ENCODE measurements at regions not wholly inside any gene's neighbourhood (a gene's known extent, or its start where the extent isn't known, plus 50 kb on each side); places are given as distances from the start of the nearest gene placed in this dataset.

- no peak for TF ChIP-seq MYC (IDR thresholded peaks at IDR 0.05; ENCODE audit: borderline replicate concordance, low read length)
- TF ChIP-seq RAD21 (conservative IDR thresholded peaks at IDR 0.05 in 1 of 2, IDR thresholded peaks at IDR 0.05 in 1 of 2), result no peak
- TF ChIP-seq ELK1 (IDR thresholded peaks at IDR 0.05; ENCODE audit: low read depth, low read length), result no peak
- TF ChIP-seq BHLHE40 (IDR thresholded peaks at IDR 0.05; ENCODE audit: low read depth, low read length), result no peak
- no peak for TF ChIP-seq ESRRA (IDR thresholded peaks at IDR 0.05; ENCODE audit: borderline replicate concordance, low read length)
- no peak for TF ChIP-seq CBX2 (IDR thresholded peaks at IDR 0.05; ENCODE audit: borderline replicate concordance, low read depth)
- TF ChIP-seq NPAS2 (CRISPR knock-in tag; IDR thresholded peaks at IDR 0.05; ENCODE audit: borderline replicate concordance), result no peak
- TF ChIP-seq GATA3 (IDR thresholded peaks at IDR 0.05; ENCODE audit: borderline replicate concordance), result no peak
- no peak for TF ChIP-seq HMGXB4 (CRISPR knock-in tag; IDR thresholded peaks at IDR 0.05; ENCODE audit: borderline replicate concordance)
- no peak for TF ChIP-seq MAX (IDR thresholded peaks at IDR 0.05)
- TF ChIP-seq NFE2L2 (conservative IDR thresholded peaks at IDR 0.05; ENCODE audit: low read length), result no peak
- no peak for TF ChIP-seq SREBF2 (IDR thresholded peaks at IDR 0.05)
- TF ChIP-seq ZC3H11A (IDR thresholded peaks at IDR 0.05), result no peak
- no peak for TF ChIP-seq KDM5A (IDR thresholded peaks at IDR 0.05)
- no peak for TF ChIP-seq HEYL (CRISPR knock-in tag; IDR thresholded peaks at IDR 0.05)
- TF ChIP-seq RNF2 (IDR thresholded peaks at IDR 0.05; ENCODE audit: borderline replicate concordance, low read depth), result no peak
- Histone ChIP-seq H3K4me2 (no peak overlapping the region), H3K9me3 (peaks cover 3% of the 10 kb centered on the region; the same call in 2 of the 3 replicates), H3K4me1 (no peaks in the 10 kb centered on the region), H3K4me3 (no peak overlapping the region), H3K27ac (no peak overlapping the region)
- ChIA-PET CTCF (no interaction called here), POLR2A (no interaction called here)
- ATAC-seq, result no peak
- FAIRE-seq, result no peak
- DNase-seq (ENCODE audit: low read depth in 1 of 2, low spot score in 1 of 2), result no peak
Measured at GRCh38 chr10:61248013-61248412, 205.2 kb downstream of the TMEM26 start.

- no peak for TF ChIP-seq KDM1A (IDR thresholded peaks at IDR 0.05; ENCODE audit: low read depth)
- no peak for TF ChIP-seq GATA3 (IDR thresholded peaks at IDR 0.05; ENCODE audit: borderline replicate concordance)
- TF ChIP-seq PHF8 (IDR thresholded peaks at IDR 0.05; ENCODE audit: borderline replicate concordance, low read depth), result no peak
- TF ChIP-seq CEBPB (IDR thresholded peaks at IDR 0.05), result no peak
- no peak for TF ChIP-seq FOSB (CRISPR knock-in tag; IDR thresholded peaks at IDR 0.05)
- no peak for TF ChIP-seq EHMT2 (IDR thresholded peaks at IDR 0.05; ENCODE audit: low read depth)
- TF ChIP-seq ZFP36 (IDR thresholded peaks at IDR 0.05; ENCODE audit: borderline replicate concordance, partially characterized antibody), result no peak
- TF ChIP-seq TFCP2L1 (CRISPR knock-in tag; IDR thresholded peaks at IDR 0.05), result no peak
- no peak for TF ChIP-seq CTCF (IDR thresholded peaks at IDR 0.05)
- TF ChIP-seq JUNB (IDR thresholded peaks at IDR 0.05), result no peak
- TF ChIP-seq CHD2 (IDR thresholded peaks at IDR 0.05; ENCODE audit: low read length, partially characterized antibody), result no peak
- TF ChIP-seq RFX5 (IDR thresholded peaks at IDR 0.05), result no peak
- TF ChIP-seq ATOH8 (CRISPR knock-in tag; IDR thresholded peaks at IDR 0.05; ENCODE audit: low read depth), result no peak
- no peak for TF ChIP-seq KDM5A (IDR thresholded peaks at IDR 0.05)
- CTCF ChIA-PET, result no interaction called here
- H3K27ac ChIP-seq, result no peak overlapping the region
- ATAC-seq (no peak), FAIRE-seq (no peak), DNase-seq (ENCODE audit: low read depth in 1 of 2, low spot score in 1 of 2) (no peak)
- no peak overlapping the region for H3K4me3 ChIP-seq
- POLR2A ChIA-PET, result no interaction called here
- H3K4me2 ChIP-seq, result no peak overlapping the region
- no peaks in the 10 kb centered on the region for H3K4me1 ChIP-seq
- no peaks in the 10 kb centered on the region for H3K9me3 ChIP-seq
Measured at GRCh38 chr10:61244261-61244775, 208.9 kb downstream of the TMEM26 start.

Data from A549 (cell line).